Skeletal muscle tissue (tissue), 3 donors: ENCODE measurements at regions not wholly inside any gene's neighbourhood (a gene's known extent, or its start where the extent isn't known, plus 50 kb on each side); places are given as distances from the start of the nearest gene placed in this dataset.

Experiments used
- H3K27ac ChIP-seq: one replicate; pipeline ENCODE4 v1.7.0; 2013; ENCODE audit warnings: mild to moderate bottlenecking, low read depth, low read length, inconsistent platforms
- H3K27me3 ChIP-seq, 3 donors: one replicate each; pipeline ENCODE4 v1.7.0; 2013; ENCODE audit warnings: low read length in 3 of 3; ENCODE audit not compliant: control insufficient read depth in 3 of 3, insufficient read depth in 3 of 3
- H3K36me3 ChIP-seq, 3 donors: one replicate each; pipeline ENCODE4 v1.7.0; 2013; ENCODE audit warnings: low read length in 3 of 3; ENCODE audit not compliant: control insufficient read depth in 3 of 3, insufficient read depth in 3 of 3
- H3K4me1 ChIP-seq, 3 donors: one replicate each; pipeline ENCODE4 v1.7.0; 2013; ENCODE audit warnings: low read length in 3 of 3, mild to moderate bottlenecking in 3 of 3; ENCODE audit not compliant: control insufficient read depth in 3 of 3, insufficient read depth in 3 of 3
- H3K4me3 ChIP-seq, 3 donors: one replicate each; pipeline ENCODE4 v1.7.0; 2013; ENCODE audit warnings: low read length in 3 of 3
- H3K9ac ChIP-seq, 3 donors: one replicate each; pipeline ENCODE4 v1.7.0; 2013; ENCODE audit warnings: low read length in 3 of 3, mild to moderate bottlenecking in 3 of 3, moderate library complexity in 2 of 3, low read depth in 1 of 3
- H3K9me3 ChIP-seq, 3 donors: one replicate each; pipeline ENCODE4 v1.7.0; 2013; ENCODE audit warnings: low read length in 3 of 3; ENCODE audit not compliant: control insufficient read depth in 3 of 3
- donor health status: Osteomylitis.

GRCh38 chr6:147742440-147742839 lies 233.9 kb downstream of the SAMD5 start:
- no peaks in the 10 kb centered on the region for H3K4me1 ChIP-seq
- no peaks in the 10 kb centered on the region for H3K27me3 ChIP-seq
- no peak overlapping the region for H3K27ac ChIP-seq
- H3K4me3 ChIP-seq, result no peak overlapping the region
- no peaks in the 10 kb centered on the region for H3K36me3 ChIP-seq
- H3K9ac ChIP-seq, result no peak overlapping the region
- no peaks in the 10 kb centered on the region for H3K9me3 ChIP-seq

- Histone ChIP-seq H3K27me3 (no peaks in the 10 kb centered on the region), H3K4me1 (no peaks in the 10 kb centered on the region), H3K36me3 (no peaks in the 10 kb centered on the region), H3K27ac (no peak overlapping the region), H3K9ac (no peak overlapping the region), H3K4me3 (no peak overlapping the region), H3K9me3 (no peaks in the 10 kb centered on the region)
These were observed 235.5 kb downstream of the SAMD5 start for GRCh38 chr6:147744012-147744411.

GRCh38 chr6:147749331-147749730 lies 240.8 kb downstream of the SAMD5 start:
- Histone ChIP-seq H3K27me3 (no peaks in the 10 kb centered on the region), H3K4me3 (no peak overlapping the region), H3K9me3 (no peaks in the 10 kb centered on the region), H3K9ac (no peak overlapping the region), H3K27ac (no peak overlapping the region), H3K4me1 (no peaks in the 10 kb centered on the region), H3K36me3 (no peaks in the 10 kb centered on the region)

GRCh38 chr6:147750413-147750812 lies 241.9 kb downstream of the SAMD5 start:
- Histone ChIP-seq H3K4me3 (no peak overlapping the region), H3K27me3 (no peaks in the 10 kb centered on the region), H3K27ac (no peak overlapping the region), H3K36me3 (no peaks in the 10 kb centered on the region), H3K4me1 (no peaks in the 10 kb centered on the region), H3K9ac (no peak overlapping the region), H3K9me3 (no peaks in the 10 kb centered on the region)

GRCh38 chr6:147751232-147751631 lies 242.7 kb downstream of the SAMD5 start:
- H3K36me3 ChIP-seq, result no peaks in the 10 kb centered on the region
- no peaks in the 10 kb centered on the region for H3K9me3 ChIP-seq
- H3K9ac ChIP-seq, result no peak overlapping the region
- H3K27me3 ChIP-seq, result no peaks in the 10 kb centered on the region
- H3K27ac ChIP-seq, result no peak overlapping the region
- no peak overlapping the region for H3K4me3 ChIP-seq
- H3K4me1 ChIP-seq, result no peaks in the 10 kb centered on the region

DNA sequence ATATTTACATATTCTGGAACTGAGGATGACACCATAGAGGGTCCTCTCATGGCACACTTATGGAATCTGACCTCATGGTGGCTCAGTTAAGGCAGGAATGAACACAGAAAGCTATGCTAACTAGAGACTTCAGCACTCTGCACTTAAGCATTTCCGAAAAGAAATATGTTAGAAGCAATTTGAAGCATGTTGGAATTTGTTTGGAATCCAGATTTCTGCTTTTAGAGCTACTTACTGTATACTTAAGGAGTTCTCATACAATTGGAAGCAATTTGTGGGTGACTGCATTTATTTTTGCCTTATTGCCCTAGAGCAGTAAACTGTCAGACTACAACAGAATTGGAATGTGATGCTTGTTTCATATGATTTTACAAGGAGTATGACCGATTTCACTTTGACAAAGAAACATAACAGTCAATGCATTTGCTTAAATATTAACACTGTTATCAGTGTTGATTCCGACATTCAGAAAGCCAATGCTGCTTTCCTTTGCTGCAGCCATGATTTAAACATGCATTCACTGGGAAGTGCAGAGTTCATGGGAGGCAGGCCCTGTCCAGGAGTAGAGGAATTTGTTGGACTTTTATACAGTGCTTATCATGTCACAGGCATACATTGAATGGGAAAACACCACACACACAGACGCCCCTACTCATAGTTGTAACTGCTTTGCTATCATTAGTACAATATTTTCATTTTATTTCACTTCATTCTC lies 244.4 kb downstream of the SAMD5 start:
- no peak overlapping the region for H3K9ac ChIP-seq

GRCh38 chr6:147755999-147756398 lies 247.5 kb downstream of the SAMD5 start:
- Histone ChIP-seq H3K4me1 (no peaks in the 10 kb centered on the region), H3K36me3 (no peaks in the 10 kb centered on the region), H3K27me3 (no peaks in the 10 kb centered on the region), H3K27ac (no peak overlapping the region), H3K4me3 (no peak overlapping the region), H3K9me3 (no peaks in the 10 kb centered on the region), H3K9ac (no peak overlapping the region)

More for the DNA sequence above, 244.4 kb downstream of the SAMD5 start:
- Histone ChIP-seq H3K27me3 (no peaks in the 10 kb centered on the region), H3K4me3 (no peak overlapping the region), H3K9me3 (no peaks in the 10 kb centered on the region), H3K4me1 (no peaks in the 10 kb centered on the region), H3K36me3 (no peaks in the 10 kb centered on the region), H3K27ac (no peak overlapping the region)

DNA sequence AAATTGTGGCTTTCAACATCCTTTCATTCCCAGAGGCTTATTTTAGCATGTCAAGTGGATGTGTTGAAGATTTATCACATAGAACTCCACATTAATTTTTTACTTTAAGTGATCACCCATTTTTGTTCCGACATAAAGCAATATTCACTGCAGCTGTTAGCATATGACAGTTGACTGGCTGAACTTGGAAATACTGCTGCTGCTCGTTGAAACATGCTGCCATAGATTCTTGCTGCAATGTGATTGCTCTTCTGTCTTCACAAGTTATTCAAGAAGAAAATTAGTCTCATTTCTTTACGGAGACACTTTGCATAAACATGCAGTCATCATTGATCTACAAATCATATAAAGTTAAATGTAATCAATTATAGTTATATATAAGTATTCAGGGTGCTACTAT lies 248.4 kb downstream of the SAMD5 start:
- Histone ChIP-seq H3K4me1 (no peaks in the 10 kb centered on the region), H3K4me3 (no peak overlapping the region), H3K9me3 (no peaks in the 10 kb centered on the region), H3K36me3 (no peaks in the 10 kb centered on the region), H3K9ac (no peak overlapping the region), H3K27ac (no peak overlapping the region), H3K27me3 (no peaks in the 10 kb centered on the region)

DNA sequence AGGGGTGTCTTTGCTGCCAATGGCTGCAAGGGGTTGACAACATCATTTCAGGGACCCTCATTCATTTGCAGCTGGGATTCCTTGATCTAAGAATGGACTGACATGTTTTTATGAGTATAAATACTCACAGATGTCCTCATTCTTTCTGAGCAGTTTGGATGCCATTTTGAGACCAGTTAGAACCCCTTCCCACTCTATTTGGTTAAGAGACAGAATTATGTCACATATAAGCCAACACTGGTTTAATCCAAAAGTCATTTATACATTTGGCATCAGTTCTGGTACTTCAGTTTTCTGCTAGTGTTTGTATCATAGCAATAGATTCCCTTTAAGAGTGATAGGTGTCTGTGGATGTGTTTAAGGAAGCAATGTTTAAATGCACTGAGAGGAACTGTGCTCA lies 248.8 kb downstream of the SAMD5 start:
- Histone ChIP-seq H3K36me3 (no peaks in the 10 kb centered on the region), H3K27me3 (no peaks in the 10 kb centered on the region), H3K9me3 (no peaks in the 10 kb centered on the region), H3K4me3 (no peak overlapping the region), H3K9ac (no peak overlapping the region), H3K4me1 (no peaks in the 10 kb centered on the region), H3K27ac (no peak overlapping the region)

DNA sequence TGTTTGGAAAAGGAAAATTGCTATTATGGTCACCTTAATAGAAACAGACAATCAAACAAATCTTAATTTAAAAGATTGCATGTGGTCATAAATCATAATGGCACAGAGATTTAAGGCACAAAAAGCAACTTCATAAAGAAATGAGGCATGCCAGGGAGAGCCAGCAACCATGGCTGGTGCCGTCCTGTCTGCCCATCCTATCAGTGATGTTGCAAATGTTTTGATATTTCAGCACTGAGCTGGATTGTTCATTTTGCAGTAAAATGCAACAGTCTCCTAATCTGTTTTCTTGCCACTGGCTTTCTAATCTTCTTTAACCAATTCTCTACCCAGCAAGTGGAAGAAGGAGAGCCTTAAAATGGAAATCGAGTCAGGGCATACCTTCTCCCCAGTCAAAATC lies 249.8 kb downstream of the SAMD5 start:
- no peaks in the 10 kb centered on the region for H3K27me3 ChIP-seq
- H3K9me3 ChIP-seq, result no peaks in the 10 kb centered on the region

More for the DNA sequence above, 249.8 kb downstream of the SAMD5 start:
- Histone ChIP-seq H3K36me3 (no peaks in the 10 kb centered on the region), H3K9ac (no peak overlapping the region), H3K27ac (no peak overlapping the region), H3K4me1 (no peaks in the 10 kb centered on the region), H3K4me3 (no peak overlapping the region)
